Activated T-cell treated with anti-CD3 and anti-CD28 coated beads, Interleukin-2, amount 50 U/mL, for 4 hours (primary cell): ENCODE measurements at regions not wholly inside any gene's neighbourhood (a gene's known extent, or its start where the extent isn't known, plus 50 kb on each side); places are given as distances from the start of the nearest gene placed in this dataset.

ENCODE experiments used
- ATAC-seq, 2 donors: fragments of 200-7000 bp; cut with Tn5 transposase; one replicate each; pipeline ENCODE4 v1.10.0; 2021
- DNase-seq: peaks from one replicate; pipeline ENCODE4 v3.0.0-alpha.2; 2020
- H3K27me3 Mint-ChIP-seq: one replicate; pipeline ENCODE4 v1.8.0; 2021; ENCODE audit warnings: low read depth, mixed read lengths
- H3K36me3 Mint-ChIP-seq: one replicate; pipeline ENCODE4 v1.8.0; 2022; ENCODE audit warnings: mixed read lengths; ENCODE audit not compliant: insufficient read depth
- H3K4me1 Mint-ChIP-seq: one replicate; pipeline ENCODE4 v1.8.0; 2021; ENCODE audit warnings: low read depth, mixed read lengths
- H3K4me3 Mint-ChIP-seq: one replicate; pipeline ENCODE4 v1.8.0; 2021; ENCODE audit warnings: mild to moderate bottlenecking, moderate library complexity, mixed read lengths
- H3K9me3 Mint-ChIP-seq: one replicate; pipeline ENCODE4 v1.8.0; 2021; ENCODE audit warnings: mixed read lengths

DNA sequence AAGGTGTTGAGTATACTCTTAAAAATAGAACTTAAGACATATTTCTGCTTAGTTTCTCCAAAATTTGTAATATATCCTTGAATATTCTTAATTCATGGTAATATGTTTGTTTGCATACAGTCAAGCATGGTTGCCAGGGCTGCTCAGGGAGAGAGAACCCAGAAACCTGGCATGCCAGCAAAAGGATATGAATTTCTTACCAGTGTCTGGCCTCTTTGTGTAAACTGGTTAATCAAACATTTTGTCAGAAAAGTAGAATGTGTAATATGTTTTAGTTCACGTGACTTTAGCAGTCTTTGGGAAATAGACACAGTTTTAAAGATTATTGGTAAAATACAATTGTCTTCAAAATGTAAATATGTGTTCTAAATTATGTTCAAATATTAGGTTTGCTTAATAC, 101.6 kb downstream of the AASDHPPT start:
- H3K27me3 Mint-ChIP-seq = peaks cover 4% of the 10 kb centered on the region
- H3K36me3 Mint-ChIP-seq = no peaks in the 10 kb centered on the region
- peaks cover 5% of the 10 kb centered on the region for H3K9me3 Mint-ChIP-seq
- DNase-seq (no peak), ATAC-seq (no peak)
- no peaks in the 10 kb centered on the region for H3K4me1 Mint-ChIP-seq
- no peak overlapping the region for H3K4me3 Mint-ChIP-seq

DNA sequence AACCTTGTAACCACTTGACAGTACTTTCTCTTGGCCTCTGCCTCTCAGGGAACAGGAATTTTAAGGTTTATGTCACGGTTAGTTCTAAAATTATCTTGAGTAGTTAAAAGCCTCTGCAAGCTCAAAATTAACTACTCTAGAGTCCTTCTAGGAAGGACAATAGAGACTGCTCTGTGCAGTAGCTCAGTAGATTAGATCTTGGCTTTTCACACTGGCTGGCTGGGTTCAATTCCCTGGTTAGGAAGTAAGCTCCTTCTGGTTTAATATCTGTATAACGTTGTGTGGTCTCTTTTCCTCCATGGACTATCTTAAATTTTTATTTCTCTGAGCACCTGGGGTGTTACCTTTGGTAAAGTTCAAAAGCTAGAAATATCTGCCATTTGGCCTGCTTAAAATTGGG, 109.2 kb downstream of the AASDHPPT start:
- Mint-ChIP-seq H3K9me3 (no peaks in the 10 kb centered on the region), H3K36me3 (no peaks in the 10 kb centered on the region), H3K4me1 (no peaks in the 10 kb centered on the region), H3K4me3 (no peak overlapping the region), H3K27me3 (no peaks in the 10 kb centered on the region)
- ATAC-seq = no peak
- DNase-seq = no peak

DNA sequence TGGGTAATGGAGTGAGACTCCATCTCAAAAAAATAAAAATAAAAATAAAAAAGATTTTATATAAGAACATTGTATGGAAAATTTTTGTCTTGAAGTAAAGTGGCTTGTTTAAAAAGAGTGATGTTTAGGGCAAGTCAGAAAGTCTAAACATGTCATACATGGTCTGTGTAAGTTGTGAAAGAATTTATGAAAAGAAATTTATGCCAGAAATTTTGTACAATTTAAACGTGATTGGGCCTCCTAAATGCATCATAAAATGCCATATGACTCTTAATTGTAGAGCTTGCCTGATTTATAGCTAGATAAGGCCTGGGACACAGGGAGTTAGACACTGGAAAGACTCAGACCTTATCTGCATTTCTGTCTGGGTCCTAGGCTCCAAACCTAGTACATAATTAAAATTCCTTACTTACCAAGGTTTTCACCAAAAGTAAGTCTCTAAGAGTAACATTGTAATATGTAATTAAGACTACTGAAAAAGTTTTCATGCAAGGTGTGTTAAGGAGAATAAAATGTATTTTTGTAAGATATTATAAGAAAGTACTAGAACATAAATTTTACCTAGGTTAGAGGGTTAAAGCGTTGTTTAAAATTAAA, 110.5 kb downstream of the AASDHPPT start:
- H3K27me3 Mint-ChIP-seq = no peaks in the 10 kb centered on the region
- ATAC-seq (no peak), DNase-seq (no peak)
- no peak overlapping the region for H3K4me3 Mint-ChIP-seq
- no peaks in the 10 kb centered on the region for H3K9me3 Mint-ChIP-seq
- no peaks in the 10 kb centered on the region for H3K4me1 Mint-ChIP-seq
- no peaks in the 10 kb centered on the region for H3K36me3 Mint-ChIP-seq

DNA sequence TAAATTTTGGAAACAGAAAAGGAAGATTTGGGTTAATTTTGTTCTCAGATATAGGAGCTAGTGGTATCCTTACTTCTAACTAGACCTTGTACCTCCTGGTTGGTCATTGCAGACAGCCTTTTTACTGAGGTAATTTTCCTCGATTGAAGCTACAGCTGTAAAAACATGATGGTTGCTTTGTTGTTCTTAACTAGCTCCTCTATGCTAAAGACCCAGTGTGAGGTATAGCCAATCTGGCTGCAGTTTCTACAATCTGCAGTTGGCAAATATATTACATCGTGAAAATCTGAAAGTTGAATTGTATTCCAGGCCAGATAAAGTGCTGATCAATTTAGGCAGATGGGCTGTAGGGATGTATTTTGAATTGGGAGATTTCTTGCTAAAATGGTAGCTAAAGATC, 116.5 kb downstream of the AASDHPPT start:
- H3K4me3 Mint-ChIP-seq = no peak overlapping the region
- H3K27me3 Mint-ChIP-seq = no peaks in the 10 kb centered on the region
- ATAC-seq = no peak
- H3K4me1 Mint-ChIP-seq = no peaks in the 10 kb centered on the region
- no peaks in the 10 kb centered on the region for H3K36me3 Mint-ChIP-seq
- DNase-seq = no peak
- no peaks in the 10 kb centered on the region for H3K9me3 Mint-ChIP-seq

DNA sequence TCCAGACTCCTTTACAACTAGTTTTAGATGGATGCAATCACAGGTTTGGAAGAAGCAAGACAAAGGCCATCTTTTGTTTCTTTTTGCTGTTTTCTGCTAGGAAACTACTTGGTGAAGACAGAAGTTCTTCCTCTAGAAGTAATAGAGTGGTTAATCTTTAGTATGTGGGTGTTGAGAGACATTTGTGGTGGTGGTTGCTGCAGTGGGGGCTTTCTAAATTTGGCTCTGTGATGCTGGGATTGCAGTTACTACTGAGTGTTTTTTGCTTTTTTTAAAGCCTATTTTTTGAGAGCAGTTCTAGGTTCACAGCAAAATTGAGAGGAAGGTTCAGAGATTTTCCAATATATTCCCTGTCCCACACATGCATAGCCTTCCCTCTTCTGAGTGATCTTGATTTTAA, 120.0 kb downstream of the AASDHPPT start:
- H3K27me3 Mint-ChIP-seq = no peaks in the 10 kb centered on the region
- H3K4me1 Mint-ChIP-seq = no peaks in the 10 kb centered on the region
- H3K9me3 Mint-ChIP-seq = no peaks in the 10 kb centered on the region
- DNase-seq (no peak), ATAC-seq (no peak)
- no peak overlapping the region for H3K4me3 Mint-ChIP-seq
- no peaks in the 10 kb centered on the region for H3K36me3 Mint-ChIP-seq

DNA sequence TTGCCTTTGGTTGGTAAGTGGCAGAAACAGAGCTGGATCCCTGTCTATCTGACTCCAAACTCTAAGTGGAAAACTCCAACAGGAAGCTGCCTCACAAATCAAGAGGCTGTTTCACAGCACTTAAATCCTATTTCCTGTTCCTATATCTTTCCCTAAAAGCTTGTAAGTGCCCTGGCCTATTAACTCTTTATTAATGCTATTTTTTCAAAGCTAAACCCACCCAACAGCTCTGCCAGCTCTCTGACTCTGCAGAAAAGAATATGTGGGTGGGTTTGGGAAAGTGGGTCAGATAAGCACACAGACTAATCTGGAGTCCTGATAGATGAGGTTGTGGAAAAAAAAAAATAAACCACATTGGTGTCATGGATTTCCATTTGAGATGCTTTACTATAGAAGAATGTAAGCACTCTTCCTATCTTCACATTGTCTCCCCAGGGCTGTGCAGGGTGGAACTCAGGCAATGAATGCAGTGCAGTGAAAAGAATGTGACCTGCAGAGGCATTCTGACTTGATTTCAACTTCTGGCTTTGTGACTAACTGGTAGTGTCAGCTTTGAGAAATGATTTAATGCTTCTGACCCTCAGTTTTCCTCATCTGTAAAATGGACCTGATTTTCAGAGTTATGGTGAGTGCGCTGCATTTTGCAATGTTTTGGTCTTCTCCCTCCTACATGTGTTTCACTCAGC, 125.6 kb downstream of the AASDHPPT start:
- no peak for DNase-seq
- Mint-ChIP-seq H3K4me3 (no peak overlapping the region), H3K27me3 (no peaks in the 10 kb centered on the region), H3K9me3 (no peaks in the 10 kb centered on the region), H3K36me3 (no peaks in the 10 kb centered on the region), H3K4me1 (no peaks in the 10 kb centered on the region)
- ATAC-seq = no peak

DNA sequence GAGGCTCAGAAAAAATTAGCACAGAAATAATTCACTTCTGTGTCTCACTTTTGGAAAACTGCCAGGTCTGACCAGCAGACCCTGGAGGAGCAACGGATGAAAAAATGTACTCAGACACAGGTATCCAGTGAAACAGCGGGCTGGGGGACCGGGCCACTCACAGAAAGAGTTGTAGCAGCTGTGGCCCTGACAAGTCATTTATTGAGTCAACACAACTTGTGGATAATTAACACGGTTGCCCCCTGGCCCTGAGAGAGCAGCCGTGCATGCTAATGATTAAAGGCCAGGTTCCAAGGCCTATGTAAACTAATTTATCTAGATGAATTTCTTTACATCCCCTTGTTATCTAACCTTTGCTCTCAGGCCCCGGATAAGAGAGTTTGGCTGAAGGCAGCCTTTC, 131.3 kb downstream of the AASDHPPT start:
- Mint-ChIP-seq H3K4me1 (no peaks in the 10 kb centered on the region), H3K36me3 (no peaks in the 10 kb centered on the region), H3K27me3 (no peaks in the 10 kb centered on the region), H3K4me3 (no peak overlapping the region), H3K9me3 (peaks cover 2% of the 10 kb centered on the region)
- ATAC-seq = no peak
- no peak for DNase-seq

DNA sequence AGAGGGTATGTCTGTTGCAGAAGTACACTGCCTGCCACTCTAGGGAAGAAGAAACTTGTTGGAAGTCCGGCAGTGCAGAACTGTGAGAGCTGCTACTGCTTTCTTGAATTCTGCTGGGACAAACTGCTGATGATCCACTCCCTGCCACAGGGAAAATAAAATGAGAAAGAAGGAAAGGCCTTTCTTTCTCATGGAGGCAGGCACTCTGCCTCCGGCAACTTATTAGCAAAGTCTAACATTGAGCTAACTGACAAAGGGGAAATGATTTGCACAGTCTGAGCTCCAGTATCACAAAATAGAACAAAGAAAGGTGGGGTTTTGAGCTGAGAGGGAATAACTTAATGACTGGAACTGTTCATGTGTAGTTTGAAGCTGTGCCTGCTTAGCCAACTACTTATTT, 134.6 kb downstream of the AASDHPPT start:
- no peaks in the 10 kb centered on the region for H3K36me3 Mint-ChIP-seq
- ATAC-seq (no peak), DNase-seq (no peak)
- H3K27me3 Mint-ChIP-seq = no peaks in the 10 kb centered on the region
- H3K4me3 Mint-ChIP-seq = no peak overlapping the region
- peaks cover 3% of the 10 kb centered on the region for H3K9me3 Mint-ChIP-seq
- no peaks in the 10 kb centered on the region for H3K4me1 Mint-ChIP-seq

DNA sequence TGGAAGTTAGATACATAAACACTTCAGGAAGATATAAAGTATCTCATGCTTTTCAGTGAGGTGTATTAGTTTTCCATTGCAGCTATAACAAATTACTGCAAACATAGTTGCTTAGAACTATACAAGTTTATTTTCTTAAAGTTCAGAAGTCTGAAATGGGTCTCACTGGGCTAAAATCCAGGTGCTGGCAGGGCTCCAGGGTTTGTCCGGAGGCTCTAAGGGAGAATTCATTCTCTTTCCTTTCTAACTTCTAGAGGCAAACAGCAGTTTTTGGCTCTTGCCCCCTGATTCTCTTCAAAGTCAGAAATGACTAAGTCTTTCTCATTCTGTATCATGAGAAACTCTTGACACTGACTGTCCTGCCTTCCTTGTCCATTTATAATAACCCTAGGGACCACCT, 138.8 kb downstream of the AASDHPPT start:
- H3K4me3 Mint-ChIP-seq = no peak overlapping the region
- peaks cover 3% of the 10 kb centered on the region for H3K9me3 Mint-ChIP-seq
- H3K36me3 Mint-ChIP-seq = no peaks in the 10 kb centered on the region
- DNase-seq (no peak), ATAC-seq (no peak)
- no peaks in the 10 kb centered on the region for H3K27me3 Mint-ChIP-seq
- H3K4me1 Mint-ChIP-seq = no peaks in the 10 kb centered on the region

DNA sequence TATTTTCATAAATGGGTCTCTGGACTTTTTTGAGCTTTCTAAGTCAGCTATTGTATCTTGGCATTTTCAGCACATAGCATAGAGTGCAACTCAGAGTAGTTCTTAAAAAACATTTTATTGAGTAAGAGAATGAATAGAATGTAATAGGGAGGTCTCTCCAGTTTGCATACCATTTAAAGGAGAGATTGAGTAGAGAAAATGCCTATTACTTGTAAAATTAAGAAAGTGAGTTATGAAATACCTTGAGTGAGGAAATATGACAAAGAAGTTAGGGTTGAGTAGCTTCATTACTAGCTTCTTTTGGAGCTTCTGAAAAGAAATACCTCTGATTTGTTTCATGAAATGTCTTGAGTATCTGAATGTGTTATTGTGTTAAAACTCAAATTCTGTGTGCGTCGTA, 140.0 kb downstream of the AASDHPPT start:
- no peak for ATAC-seq
- DNase-seq = no peak
- no peaks in the 10 kb centered on the region for H3K4me1 Mint-ChIP-seq
- H3K4me3 Mint-ChIP-seq = no peak overlapping the region
- H3K36me3 Mint-ChIP-seq = no peaks in the 10 kb centered on the region
- H3K27me3 Mint-ChIP-seq = no peaks in the 10 kb centered on the region
- H3K9me3 Mint-ChIP-seq = peaks cover 9% of the 10 kb centered on the region

DNA sequence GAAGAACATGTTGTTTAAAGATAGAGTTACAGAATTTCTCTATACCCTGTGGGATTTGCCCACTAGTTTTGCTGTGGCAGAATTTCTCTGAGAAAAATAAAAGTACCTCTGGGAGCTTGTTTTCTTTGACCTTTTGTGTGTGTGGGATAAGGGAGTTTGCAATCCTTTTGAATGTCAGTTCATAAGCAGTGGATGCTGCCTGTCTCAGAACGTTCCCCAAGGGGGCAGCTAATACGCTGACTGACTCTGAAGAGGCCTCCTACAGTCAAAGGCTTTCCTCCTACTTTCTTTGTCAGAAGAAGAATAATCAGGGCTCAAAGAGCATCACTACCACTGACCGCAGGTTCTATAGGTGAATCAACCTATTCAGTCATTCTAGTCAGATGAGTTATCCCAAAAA, 140.6 kb downstream of the AASDHPPT start:
- Mint-ChIP-seq H3K4me3 (no peak overlapping the region), H3K9me3 (peaks cover 16% of the 10 kb centered on the region), H3K36me3 (no peaks in the 10 kb centered on the region), H3K27me3 (no peaks in the 10 kb centered on the region), H3K4me1 (no peaks in the 10 kb centered on the region)
- no peak for ATAC-seq
- DNase-seq = no peak

DNA sequence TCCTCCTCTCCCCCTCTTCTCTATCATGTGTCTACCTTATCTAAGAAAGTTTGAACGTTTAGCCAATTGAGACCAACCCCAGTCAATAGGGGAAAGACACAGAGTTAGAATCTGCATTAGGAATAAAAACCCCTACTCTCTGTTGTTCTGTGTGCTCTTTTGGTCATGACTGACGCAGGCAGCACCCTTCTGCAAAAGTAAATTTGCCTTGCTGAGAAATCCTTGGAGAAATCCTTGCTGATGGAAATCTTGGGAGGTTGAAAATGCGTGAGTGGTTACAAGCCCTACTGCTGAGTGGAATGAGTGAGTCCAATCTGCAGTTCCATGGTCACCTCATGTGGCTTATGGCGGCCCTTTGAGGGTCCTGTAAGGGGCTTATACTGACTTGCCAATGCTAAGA, 145.2 kb downstream of the AASDHPPT start:
- no peak overlapping the region for H3K4me3 Mint-ChIP-seq
- H3K9me3 Mint-ChIP-seq = peaks cover 18% of the 10 kb centered on the region
- no peaks in the 10 kb centered on the region for H3K4me1 Mint-ChIP-seq
- ATAC-seq (no peak), DNase-seq (no peak)
- no peaks in the 10 kb centered on the region for H3K27me3 Mint-ChIP-seq
- H3K36me3 Mint-ChIP-seq = no peaks in the 10 kb centered on the region

DNA sequence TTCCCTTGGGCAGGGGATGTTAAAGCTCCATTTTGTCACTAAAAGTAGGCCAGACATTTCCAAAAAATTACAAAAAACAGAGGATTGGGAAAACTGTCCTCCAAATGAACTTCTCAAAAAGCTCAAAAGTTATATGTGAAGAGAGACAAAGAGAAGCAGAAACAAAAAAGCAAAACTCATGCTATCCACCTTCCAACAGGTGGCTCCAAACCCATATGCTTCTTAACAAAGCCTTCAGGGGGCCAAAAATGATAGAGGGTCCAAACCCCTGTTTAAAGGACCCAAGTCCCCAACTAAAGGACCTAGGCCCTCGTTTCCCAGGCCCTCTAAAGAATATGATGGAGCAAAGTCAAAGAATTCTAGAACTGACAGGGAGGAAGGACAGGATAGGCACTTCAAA, 146.7 kb downstream of the AASDHPPT start:
- DNase-seq = no peak
- Mint-ChIP-seq H3K27me3 (no peaks in the 10 kb centered on the region), H3K4me1 (no peaks in the 10 kb centered on the region), H3K4me3 (no peak overlapping the region), H3K36me3 (no peaks in the 10 kb centered on the region), H3K9me3 (peaks cover 26% of the 10 kb centered on the region)
- no peak for ATAC-seq

DNA sequence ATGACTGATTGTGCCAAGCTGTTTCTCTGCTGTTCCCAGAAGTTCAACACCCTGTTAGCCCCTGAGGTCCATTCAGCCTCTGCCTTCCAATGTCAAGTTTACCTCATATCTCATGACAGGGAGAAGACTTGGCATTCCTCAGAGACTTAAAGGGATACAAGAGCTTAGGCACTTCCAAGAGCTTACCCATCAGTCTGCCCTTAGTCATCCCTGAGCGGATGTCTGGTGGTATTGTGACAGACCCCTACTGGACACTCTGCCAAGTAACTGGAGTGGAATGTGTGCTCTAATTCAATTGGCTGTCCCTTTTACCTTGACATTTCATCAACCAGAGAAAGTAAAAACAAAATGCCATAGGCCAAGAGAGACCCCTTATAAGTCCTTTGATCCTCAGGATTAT, 151.5 kb downstream of the AASDHPPT start:
- H3K9me3 Mint-ChIP-seq = peaks cover 25% of the 10 kb centered on the region
- no peak for ATAC-seq
- DNase-seq = no peak
- H3K27me3 Mint-ChIP-seq = no peaks in the 10 kb centered on the region
- no peaks in the 10 kb centered on the region for H3K36me3 Mint-ChIP-seq
- no peak overlapping the region for H3K4me3 Mint-ChIP-seq
- no peaks in the 10 kb centered on the region for H3K4me1 Mint-ChIP-seq

DNA sequence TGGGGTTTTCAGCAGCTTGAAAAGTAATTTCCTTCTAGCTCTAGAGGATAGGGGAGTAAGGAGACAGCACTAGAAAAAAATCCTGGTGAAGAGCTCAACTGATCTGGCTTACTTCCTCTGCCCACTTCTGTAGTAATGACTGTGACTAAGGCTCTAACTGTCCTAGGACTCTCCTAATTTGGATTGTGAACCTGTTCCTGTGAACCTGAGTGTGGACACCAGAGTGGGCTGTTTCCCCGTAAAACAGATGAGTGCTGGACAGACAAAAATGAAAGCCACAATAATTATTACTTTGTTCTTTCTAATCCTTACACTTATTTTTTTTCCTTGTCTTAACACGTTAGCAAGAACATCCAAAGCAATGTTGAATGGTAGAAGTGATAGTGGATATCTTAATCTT, 154.1 kb downstream of the AASDHPPT start:
- Mint-ChIP-seq H3K9me3 (peaks cover 25% of the 10 kb centered on the region), H3K4me1 (no peaks in the 10 kb centered on the region)

More for the DNA sequence above, 154.1 kb downstream of the AASDHPPT start:
- no peak overlapping the region for H3K4me3 Mint-ChIP-seq
- no peak for DNase-seq
- no peak for ATAC-seq
- H3K27me3 Mint-ChIP-seq = no peaks in the 10 kb centered on the region
- no peaks in the 10 kb centered on the region for H3K36me3 Mint-ChIP-seq
